ENCODE measurements at regions not wholly inside any gene's neighbourhood (a gene's known extent, or its start where the extent isn't known, plus 50 kb on each side); places are given as distances from the start of the nearest gene placed in this dataset.

DNA sequence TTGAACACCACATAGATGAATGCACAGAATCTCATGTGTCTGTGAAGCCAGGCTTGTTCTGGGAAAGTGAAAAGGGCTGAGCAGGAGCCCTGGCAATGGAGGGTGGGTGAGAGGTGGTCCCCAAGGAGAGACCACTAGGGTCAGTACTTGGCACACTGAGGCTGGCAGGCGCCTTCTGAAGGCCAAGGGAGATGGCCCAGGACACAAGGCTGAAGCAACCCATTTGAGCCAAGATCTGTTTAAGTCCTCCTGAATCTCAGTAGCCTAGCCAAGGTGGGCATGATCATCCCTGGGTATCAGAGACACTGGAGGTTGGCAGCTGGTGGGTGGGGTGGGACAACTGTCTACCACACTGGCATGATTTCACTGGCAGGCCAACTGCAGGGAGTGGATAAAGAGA lies 1741.2 kb downstream of the TP53TG3F start:
- no peak overlapping the region for H3K27ac ChIP-seq
- TF ChIP-seq, protein P1, sequence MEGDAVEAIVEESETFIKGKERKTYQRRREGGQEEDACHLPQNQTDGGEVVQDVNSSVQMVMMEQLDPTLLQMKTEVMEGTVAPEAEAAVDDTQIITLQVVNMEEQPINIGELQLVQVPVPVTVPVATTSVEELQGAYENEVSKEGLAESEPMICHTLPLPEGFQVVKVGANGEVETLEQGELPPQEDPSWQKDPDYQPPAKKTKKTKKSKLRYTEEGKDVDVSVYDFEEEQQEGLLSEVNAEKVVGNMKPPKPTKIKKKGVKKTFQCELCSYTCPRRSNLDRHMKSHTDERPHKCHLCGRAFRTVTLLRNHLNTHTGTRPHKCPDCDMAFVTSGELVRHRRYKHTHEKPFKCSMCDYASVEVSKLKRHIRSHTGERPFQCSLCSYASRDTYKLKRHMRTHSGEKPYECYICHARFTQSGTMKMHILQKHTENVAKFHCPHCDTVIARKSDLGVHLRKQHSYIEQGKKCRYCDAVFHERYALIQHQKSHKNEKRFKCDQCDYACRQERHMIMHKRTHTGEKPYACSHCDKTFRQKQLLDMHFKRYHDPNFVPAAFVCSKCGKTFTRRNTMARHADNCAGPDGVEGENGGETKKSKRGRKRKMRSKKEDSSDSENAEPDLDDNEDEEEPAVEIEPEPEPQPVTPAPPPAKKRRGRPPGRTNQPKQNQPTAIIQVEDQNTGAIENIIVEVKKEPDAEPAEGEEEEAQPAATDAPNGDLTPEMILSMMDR (conservative IDR thresholded peaks at IDR 0.05): no peak

DNA sequence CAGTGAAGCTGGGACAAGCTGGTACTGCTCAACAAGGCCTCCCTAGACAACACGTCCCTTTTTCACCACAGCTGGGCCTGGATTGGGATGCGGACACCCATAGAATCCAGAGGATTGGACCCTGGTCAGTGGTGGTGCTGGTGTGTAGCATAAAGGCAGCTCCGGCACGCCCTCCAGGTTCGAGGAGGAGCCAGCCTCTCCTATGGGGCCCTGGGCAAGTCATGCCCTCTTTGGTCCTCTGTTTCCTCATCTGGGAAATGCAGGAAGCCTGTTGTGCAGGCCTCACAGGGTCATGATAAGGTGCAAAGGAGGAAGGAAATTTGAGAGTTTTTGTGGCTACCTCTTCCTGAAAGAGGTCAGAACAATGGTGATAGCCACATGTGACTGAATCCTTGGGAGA lies 1741.7 kb downstream of the TP53TG3F start:
- TF ChIP-seq, protein P1 (conservative IDR thresholded peaks at IDR 0.05): no peak
- no peak overlapping the region for H3K27ac ChIP-seq

DNA sequence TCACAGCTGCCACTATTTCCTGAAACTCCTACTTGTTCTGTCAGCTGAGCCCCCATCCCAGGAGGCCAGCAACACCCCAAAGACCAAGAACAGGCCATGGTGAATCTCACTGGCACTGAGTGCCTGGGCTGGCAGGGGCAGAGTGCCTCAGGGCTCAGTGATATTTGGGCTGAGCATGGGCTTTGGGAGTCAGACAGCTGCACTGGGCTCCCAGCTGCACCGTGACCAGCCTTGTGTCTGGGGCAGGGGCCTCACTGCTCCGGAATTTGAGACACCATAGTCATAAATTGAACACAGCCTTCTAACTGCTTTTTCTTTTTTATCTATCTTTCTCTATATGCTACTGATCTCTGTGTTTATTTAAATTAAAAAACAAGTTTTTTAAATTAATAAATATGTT lies 1744.2 kb downstream of the TP53TG3F start:
- TF ChIP-seq, protein P1 (conservative IDR thresholded peaks at IDR 0.05): no peak
- H3K27ac ChIP-seq: no peak overlapping the region

DNA sequence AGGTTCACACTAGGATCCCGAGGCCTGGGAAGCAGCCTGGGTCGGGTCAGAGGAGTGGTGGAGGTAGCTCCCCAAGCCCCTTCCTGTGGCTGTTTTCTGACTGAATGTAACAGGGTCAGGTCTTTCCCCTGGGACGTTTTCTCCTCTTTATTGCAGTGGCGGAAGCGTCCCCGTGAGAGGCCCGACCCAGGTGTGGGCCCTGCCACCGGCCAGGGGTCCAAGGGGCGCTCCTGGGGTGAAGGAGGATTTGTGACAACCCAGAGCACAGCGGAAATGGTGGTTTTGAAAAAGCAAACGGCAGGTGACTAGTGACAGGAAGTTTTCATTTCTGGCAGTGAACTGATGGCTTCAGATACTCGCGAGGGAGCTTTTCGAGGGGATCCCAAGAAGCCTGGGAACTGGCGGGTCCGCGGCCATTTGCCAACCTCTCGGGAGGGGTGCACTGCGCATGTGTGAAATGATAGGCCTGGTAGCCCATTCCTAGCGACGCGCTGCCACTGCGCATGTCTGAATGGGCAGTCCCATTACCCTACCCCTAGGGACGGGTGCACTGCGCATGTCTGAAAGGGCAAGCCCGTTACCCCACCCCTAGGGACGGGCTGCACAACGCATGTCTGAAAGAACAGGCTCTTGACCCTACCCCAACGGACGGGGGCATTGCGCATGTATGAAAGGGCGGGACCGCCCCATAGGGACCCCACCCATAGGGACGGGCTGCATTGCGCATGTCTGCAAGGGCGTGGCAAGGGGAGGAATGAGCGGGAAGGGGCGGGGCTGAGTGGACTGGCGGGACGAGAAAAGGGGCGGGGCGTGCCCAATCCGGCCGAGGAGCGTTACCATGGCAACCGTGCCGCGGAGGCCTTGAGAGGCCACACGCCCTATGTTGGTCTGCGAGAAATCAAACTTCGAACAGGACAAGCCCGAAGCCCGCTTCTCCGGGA lies 1747.9 kb downstream of the TP53TG3F start:
- H3K27ac ChIP-seq: no peak overlapping the region
- TF ChIP-seq, protein P1 (conservative IDR thresholded peaks at IDR 0.05): no peak

DNA sequence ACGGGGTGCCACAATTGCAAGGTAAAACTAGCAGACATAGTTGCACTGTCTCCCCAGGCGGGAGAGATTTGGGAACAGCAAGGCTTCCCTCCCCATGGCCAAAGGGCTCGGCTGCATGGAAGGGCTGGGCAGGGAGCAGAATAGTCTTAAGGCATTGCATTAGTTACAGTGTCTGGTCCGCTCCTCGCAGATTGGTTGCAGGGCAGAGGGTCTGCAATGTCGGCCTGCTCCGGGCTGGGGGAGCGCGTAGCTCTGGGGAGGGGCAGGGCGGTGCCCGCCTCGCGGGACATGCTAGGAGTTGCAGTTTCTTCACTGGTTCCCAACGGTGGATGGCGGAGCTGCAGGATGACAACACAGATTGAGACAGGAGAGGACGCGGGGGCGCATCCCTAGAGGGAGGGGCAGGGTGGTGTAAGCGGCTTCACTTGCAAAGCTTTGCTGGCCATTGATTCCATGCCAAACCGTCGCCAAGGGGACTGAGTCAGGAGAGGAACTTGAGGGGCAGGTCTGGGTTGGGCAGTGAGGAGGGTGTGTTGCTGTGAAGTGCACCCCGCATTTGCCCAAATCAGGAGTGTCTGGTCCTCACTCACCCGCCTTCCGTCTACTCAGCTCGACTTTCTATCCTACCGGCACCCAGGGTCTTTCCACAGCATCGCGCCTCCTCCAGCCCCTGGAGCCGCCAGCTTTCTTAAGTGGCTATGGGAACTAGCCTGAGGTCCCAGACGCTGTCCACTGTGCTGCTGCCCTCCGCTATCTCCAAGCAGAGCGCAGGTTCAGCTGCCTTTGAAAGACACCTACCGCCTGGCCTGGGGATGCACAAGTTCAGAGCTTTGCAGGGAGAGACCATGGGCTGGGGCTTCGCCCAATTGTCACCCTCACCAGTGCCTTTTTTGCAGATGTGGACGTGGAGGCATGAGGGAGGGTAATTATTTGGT lies 1748.9 kb downstream of the TP53TG3F start:
- TF ChIP-seq, protein P1 (conservative IDR thresholded peaks at IDR 0.05): no peak
- H3K27ac ChIP-seq: no peak overlapping the region

DNA sequence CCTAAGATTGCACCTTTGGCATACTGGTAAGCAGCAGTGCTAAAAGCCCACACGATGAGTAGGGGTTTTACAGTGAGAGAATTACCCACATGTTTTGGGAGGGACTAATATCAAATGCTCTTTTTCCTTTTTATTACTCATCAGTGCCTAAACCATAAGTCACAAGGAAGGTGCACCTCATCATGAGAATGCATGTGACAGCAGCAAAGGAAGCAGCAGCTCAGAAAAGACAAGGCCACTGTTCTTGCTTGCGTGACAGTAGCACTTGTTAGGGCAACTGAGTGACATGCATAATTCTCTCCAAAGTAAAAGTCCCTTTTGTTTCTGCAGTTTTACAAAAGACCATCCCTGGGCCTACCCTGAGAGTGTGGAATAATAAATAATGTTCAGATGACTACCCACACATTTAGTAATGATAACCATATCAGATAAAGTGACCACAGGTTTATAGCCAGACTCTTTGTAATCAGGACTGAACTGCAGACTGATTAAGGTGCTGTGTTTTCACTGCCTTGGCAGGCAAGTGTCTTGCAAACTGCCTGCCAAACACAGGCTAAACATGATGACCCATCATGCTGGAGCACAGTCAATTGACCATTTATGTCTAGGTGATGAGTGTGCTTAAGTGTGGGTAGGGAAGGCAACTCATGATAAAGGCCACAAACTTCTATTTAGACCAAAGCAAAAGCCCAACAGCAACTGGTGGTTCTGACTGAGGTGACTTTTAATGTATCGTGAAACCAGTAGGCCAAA lies 1751.4 kb downstream of the TP53TG3F start:
- TF ChIP-seq, protein P1 (conservative IDR thresholded peaks at IDR 0.05): no peak
- H3K27ac ChIP-seq: no peak overlapping the region

All from VCaP (cell line).